HG03432 (cell line): ENCODE measurements at regions not wholly inside any gene's neighbourhood (a gene's known extent, or its start where the extent isn't known, plus 50 kb on each side); places are given as distances from the start of the nearest gene placed in this dataset.
"Not testable (repeated sequence)": the region's sequence is repeated elsewhere in the genome, so short reads cannot be mapped to it uniquely, and the experiment has no call there.

ENCODE experiments used
- ATAC-seq: cut with Tn5 transposase; IDR thresholded peaks from one replicate; pipeline ENCODE4 v1.9.1; 2021; ENCODE audit warnings: mild to moderate bottlenecking, moderate library complexity; ENCODE audit not compliant: unreplicated experiment

DNA sequence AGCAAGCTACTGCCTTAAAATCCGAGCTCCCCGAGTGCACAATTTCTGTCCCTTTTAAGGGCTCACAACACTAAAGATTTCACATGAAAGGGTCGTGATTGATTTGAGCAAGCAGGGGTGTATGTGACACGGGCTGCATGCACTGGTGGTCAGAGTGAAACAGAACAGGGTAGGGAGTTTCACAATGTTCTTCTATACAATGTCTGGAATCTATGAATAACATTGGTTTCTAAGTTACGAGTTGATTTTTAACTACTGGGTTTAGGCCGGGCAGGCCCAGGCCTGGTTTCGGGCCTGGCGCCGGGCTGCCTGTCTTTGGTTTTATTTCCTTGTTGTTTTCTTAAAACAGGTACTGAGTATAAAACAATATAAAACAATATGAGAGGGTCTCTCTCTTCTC, 199.9 kb upstream of the CHORDC1 start:
- not testable (repeated sequence) for ATAC-seq

- ATAC-seq = no peak
Measured at GRCh38 chr11:90414221-90414620, 191.4 kb upstream of the CHORDC1 start.

GRCh38 chr11:90407350-90407749, 184.5 kb upstream of the CHORDC1 start:
- ATAC-seq = peak; percentile 60

GRCh38 chr11:90392692-90393091, 169.8 kb upstream of the CHORDC1 start:
- no peak for ATAC-seq

DNA sequence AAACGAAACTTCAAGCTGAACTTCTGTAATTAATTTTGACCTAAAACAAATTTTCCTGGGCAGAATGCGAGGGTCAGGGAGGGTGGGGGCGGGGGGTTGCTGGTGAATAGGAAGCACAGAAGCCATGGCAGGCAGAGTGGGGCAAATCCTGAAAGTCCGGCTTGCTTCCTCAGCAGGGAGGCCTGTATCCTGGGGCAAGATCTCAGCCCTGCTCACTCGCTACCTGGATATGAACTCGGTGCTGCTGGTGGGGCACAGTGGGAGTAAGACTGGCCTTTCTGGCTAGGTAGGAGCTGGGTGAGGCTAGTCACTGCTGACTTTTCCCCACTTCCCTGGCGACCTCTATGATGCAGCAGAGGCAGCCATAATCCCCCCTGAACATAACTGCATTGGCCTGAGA, 168.9 kb upstream of the CHORDC1 start:
- no peak for ATAC-seq

- ATAC-seq = no peak
Measured at GRCh38 chr11:90380206-90380605, 157.4 kb upstream of the CHORDC1 start.

DNA sequence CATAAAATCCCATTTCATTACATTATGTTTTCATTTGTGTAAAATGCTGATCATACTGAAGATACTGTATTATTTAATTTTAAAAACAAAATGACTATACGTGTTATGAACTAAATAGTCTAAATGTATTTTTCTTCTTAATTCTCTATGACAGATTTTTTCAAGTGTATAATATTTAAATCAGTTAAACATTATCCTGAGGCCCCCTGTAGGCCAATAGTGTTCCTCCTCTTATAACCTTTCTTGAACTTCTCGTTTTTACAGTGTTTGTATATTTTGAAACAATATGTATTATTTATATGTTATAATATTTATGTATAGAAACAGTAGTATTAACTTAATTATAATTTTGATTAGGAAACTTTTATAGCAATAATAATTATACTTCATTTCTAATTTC, 151.1 kb upstream of the CHORDC1 start:
- ATAC-seq = no peak

DNA sequence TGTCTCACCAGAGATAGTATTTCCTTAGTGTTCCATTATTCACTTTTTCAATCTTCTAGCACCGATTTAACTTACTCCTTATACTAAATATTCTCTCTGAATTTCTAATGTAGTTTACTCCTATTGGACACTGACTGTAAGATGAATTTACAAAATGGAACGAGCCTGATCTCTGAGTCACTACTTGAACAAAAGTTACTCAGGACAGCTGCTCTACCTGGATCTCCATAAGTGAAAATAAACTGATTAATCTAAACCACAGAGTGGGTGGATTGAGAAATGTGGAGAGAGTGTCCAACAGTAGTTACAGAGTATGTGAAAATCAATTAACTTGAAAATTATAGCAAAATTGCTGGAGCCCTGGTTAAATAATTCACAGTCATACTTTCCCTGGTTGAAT, 141.7 kb upstream of the CHORDC1 start:
- no peak for ATAC-seq

GRCh38 chr11:90363739-90364138, 140.9 kb upstream of the CHORDC1 start:
- ATAC-seq = no peak

GRCh38 chr11:90355200-90355599, 132.4 kb upstream of the CHORDC1 start:
- no peak for ATAC-seq

DNA sequence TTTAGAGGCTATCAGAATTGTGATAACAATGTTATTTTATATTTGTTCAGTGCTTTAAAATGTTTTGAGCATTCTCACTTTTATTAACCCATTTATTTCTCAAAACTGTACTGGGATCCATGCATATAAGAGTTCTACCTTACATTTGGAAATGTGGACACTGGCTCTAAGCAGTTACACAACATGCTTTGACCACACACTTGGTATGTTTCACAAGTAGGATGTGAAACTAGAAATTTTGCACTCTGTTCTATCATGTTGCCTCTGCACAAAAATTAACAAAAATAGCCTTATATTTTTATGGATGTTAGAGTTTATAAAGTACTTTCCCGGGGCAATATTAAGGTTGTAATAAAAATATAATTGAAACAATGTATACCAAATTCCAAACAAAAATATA, 126.9 kb upstream of the CHORDC1 start:
- no peak for ATAC-seq

DNA sequence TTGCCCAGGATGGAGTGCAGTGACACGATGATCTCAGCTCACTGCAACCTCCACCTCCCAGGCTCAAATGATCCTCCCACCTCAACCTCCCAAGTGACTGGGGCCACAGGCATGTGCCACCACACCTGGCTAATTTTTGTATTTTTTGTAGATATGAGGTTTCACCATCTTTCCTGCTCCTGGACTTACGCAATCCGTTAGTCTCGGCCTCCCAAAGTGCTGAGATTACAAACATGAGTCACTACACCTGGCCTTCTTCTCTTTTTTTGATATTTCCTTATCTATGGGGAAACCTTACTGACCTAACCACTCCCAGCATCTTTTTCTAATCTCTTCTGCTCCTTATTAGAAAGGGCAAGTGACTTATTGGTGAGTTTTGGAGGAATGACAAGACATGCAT, 121.7 kb upstream of the CHORDC1 start:
- ATAC-seq = no peak

DNA sequence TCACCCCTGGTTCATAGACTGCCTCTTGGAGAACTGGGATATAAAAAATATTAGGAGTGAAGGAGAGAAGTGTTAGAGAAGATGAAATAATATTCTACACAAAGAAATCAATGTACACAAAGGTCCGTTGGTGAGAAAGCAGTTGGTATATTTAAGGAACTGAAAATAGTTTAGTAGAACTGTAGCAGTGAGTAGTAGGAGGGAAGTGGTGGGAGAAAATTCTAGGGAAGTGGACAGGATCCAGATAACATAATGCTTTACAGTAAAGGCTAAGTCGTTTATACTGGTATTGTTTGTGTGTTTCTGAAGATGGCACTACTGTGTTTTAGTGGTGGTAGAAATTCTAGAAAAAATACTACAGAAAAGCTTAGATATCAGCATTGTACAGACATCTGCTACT, 120.8 kb upstream of the CHORDC1 start:
- ATAC-seq = no peak

DNA sequence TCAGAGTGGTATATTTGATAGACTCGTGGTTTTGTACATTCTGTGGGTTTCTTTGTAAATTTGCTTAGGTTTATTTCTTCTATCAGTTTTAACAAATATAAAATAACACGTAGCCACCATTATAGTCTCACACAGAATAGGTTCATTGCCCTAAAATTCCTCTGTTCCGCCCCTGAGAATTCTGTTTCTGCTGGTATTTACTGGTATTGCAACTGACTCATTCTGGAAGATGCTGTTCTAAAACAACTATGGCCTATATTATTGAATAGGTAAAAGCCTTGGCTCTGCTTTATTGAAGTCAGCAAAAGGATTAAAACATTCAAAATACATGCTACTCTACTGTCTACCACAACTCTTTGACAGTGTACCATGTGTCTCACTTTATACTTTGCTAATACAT, 119.1 kb upstream of the CHORDC1 start:
- ATAC-seq = no peak

GRCh38 chr11:90332415-90332814, 109.6 kb upstream of the CHORDC1 start:
- ATAC-seq = no peak

- no peak for ATAC-seq
Measured at GRCh38 chr11:90330632-90331031, 107.8 kb upstream of the CHORDC1 start.

GRCh38 chr11:90329043-90329442, 106.2 kb upstream of the CHORDC1 start:
- no peak for ATAC-seq

- ATAC-seq = no peak
Measured at GRCh38 chr11:90326647-90327046, 103.8 kb upstream of the CHORDC1 start.

DNA sequence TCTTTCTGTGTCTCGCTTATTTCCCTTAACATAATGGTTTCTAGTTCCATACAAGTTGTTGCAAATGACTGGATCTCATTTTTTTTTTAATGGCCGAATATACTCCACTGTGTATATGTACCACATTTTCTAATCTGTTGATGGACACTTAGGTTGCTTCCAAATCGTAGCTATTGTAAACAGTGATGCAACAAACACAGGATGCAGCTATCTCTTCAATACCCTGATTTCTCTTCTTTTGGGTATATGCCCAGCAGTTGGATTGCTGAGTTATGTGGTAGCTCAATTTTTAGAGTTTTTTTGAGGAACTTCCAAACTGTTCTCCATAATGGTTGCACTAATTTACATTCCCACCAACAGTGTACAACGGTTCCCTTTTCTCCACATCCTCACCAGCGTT, 100.4 kb upstream of the CHORDC1 start:
- no peak for ATAC-seq

- ATAC-seq = no peak
Measured at GRCh38 chr11:90321018-90321417, 98.2 kb upstream of the CHORDC1 start.

DNA sequence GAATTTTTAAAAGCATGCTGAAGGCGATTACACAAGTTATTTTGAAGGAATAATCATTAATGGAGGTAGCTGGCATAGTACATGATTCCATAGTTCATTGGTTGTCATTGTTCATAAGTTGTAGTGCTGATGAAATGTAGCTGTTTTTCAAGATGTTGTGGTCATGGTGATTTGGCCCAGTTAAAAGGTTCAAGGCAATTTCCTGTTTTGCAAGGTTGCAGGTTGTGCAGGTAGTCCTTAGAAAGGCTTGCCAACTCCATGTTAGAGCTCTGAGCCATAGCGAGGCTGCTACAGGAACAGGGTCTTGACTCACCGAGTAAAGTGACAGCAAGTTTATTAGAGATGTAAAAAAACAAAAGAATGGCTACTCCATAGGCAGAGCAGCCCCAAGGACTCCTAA, 95.8 kb upstream of the CHORDC1 start:
- no peak for ATAC-seq

DNA sequence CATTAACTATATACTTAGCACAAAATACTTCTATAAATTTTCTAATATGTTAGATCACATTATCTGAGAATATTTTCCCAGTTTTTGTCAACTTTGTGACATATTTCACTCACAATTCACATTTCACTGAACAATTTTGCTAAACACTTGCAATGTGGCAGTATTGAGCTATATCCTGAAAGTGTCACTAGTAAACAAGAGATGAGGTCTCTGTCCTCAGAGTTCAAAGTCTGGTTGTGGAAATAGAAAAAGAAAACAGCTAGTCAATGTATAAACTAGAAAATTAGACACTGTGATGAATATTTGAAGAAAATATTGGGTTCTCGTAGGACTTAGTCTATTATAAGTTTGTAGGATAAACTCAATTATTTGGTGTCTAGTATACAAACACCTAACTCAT, 87.4 kb upstream of the CHORDC1 start:
- no peak for ATAC-seq

DNA sequence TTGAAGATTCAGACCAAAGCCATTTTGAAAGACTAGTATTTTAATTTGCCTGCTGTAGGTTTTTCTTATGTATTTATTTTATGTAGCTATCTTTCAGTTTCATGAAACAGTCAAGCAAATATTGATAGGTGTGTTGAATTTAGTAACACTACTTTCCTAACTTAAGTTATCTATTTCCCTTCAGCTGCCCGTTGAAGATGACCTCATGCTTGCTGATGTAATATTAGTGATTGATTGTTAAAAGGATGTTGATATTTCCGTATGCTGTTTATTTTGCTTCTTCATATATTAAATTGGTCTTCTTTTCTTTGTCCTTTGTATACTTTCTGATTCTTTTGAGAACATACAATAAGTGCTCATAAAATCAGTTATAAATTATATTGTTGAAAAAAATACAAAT, 86.8 kb upstream of the CHORDC1 start:
- ATAC-seq = no peak

- ATAC-seq = no peak
Measured at GRCh38 chr11:90294526-90294925, 71.7 kb upstream of the CHORDC1 start.
